PC-9 (cell line): ENCODE measurements at regions not wholly inside any gene's neighbourhood (a gene's known extent, or its start where the extent isn't known, plus 50 kb on each side); places are given as distances from the start of the nearest gene placed in this dataset.

Experiments used
- EZH2 ChIP-seq: fragments of 200-600 bp; sonication (generic); IDR thresholded peaks from 2 replicates; pipeline ENCODE4 v1.8.0; 2017; ENCODE audit warnings: antibody characterized with exemption, low read depth
- TF ChIP-seq, protein P1 (sequence below): fragments of 200-600 bp; sonication (generic); conservative IDR thresholded peaks from 2 replicates; pipeline ENCODE4 v1.6.1; 2017; ENCODE audit warnings: mixed run types, antibody characterized with exemption, mild to moderate bottlenecking, moderate library complexity

DNA sequence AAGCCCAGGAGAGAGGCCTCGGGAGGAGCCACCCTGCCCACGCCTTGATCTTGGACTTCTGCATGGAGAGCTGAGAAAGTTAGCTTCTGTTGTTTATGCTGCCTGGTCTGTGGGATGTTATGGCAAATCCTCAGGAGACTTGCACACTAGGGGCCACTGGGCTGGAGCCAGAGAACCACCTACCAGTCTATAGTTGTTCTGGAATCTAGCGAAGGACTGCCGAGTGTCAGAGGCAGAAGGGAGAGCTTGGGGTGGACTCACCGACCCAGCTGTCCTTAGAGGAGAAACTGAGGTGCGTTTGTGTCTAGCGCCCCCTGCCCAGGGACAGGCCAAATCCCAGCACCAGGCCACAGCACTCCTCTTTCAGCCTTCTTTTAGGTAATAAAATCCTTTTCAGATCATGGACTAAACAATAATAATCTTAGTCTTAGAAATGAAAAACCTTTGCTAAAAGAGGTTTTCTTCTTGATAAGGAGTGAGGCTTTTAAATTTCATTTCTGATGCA, 398.7 kb upstream of the SALL3 start:
- TF ChIP-seq, protein P1, sequence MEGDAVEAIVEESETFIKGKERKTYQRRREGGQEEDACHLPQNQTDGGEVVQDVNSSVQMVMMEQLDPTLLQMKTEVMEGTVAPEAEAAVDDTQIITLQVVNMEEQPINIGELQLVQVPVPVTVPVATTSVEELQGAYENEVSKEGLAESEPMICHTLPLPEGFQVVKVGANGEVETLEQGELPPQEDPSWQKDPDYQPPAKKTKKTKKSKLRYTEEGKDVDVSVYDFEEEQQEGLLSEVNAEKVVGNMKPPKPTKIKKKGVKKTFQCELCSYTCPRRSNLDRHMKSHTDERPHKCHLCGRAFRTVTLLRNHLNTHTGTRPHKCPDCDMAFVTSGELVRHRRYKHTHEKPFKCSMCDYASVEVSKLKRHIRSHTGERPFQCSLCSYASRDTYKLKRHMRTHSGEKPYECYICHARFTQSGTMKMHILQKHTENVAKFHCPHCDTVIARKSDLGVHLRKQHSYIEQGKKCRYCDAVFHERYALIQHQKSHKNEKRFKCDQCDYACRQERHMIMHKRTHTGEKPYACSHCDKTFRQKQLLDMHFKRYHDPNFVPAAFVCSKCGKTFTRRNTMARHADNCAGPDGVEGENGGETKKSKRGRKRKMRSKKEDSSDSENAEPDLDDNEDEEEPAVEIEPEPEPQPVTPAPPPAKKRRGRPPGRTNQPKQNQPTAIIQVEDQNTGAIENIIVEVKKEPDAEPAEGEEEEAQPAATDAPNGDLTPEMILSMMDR = no peak
- no peak for TF ChIP-seq EZH2
